ENCODE measurements at regions not wholly inside any gene's neighbourhood (a gene's known extent, or its start where the extent isn't known, plus 50 kb on each side); places are given as distances from the start of the nearest gene placed in this dataset.

GRCh38 chr3:82217571-82217970 is 456.1 kb upstream of the GBE1 start:
- TF ChIP-seq SIN3A (IDR thresholded peaks at IDR 0.05; ENCODE audit: borderline replicate concordance, insufficient read depth, low read length) = no peak
- no peak for TF ChIP-seq TAF1 (IDR thresholded peaks at IDR 0.05; ENCODE audit: borderline replicate concordance, insufficient read depth, low read length)
- TF ChIP-seq REST (IDR thresholded peaks at IDR 0.05; ENCODE audit: insufficient read depth in 1 of 2, low read depth in 2 of 2, low read length in 2 of 2) = no peak
- no peak for TF ChIP-seq POLR2AphosphoS5 (IDR thresholded peaks at IDR 0.05; ENCODE audit: low read depth, low read length)

GRCh38 chr3:82208002-82208710 is 446.7 kb upstream of the GBE1 start:
- TF ChIP-seq SIN3A (IDR thresholded peaks at IDR 0.05; ENCODE audit: borderline replicate concordance, insufficient read depth, low read length) (no peak), FOXP2 (optimal IDR thresholded peaks at IDR 0.05; ENCODE audit: borderline replicate concordance, extremely low read depth, extremely low read length, insufficient read depth) (no peak), POLR2AphosphoS5 (IDR thresholded peaks at IDR 0.05; ENCODE audit: low read depth, low read length) (no peak), REST (IDR thresholded peaks at IDR 0.05; ENCODE audit: insufficient read depth in 1 of 2, low read depth in 2 of 2, low read length in 2 of 2) (no peak), TAF1 (IDR thresholded peaks at IDR 0.05; ENCODE audit: borderline replicate concordance, insufficient read depth, low read length) (no peak)

GRCh38 chr3:82202269-82202668 is 440.8 kb upstream of the GBE1 start:
- TF ChIP-seq REST (IDR thresholded peaks at IDR 0.05; ENCODE audit: insufficient read depth in 1 of 2, low read depth in 2 of 2, low read length in 2 of 2) (no peak), SIN3A (IDR thresholded peaks at IDR 0.05; ENCODE audit: borderline replicate concordance, insufficient read depth, low read length) (no peak), TAF1 (IDR thresholded peaks at IDR 0.05; ENCODE audit: borderline replicate concordance, insufficient read depth, low read length) (no peak), FOXP2 (optimal IDR thresholded peaks at IDR 0.05; ENCODE audit: borderline replicate concordance, extremely low read depth, extremely low read length, insufficient read depth) (no peak), POLR2AphosphoS5 (IDR thresholded peaks at IDR 0.05; ENCODE audit: low read depth, low read length) (no peak)

- TF ChIP-seq REST (IDR thresholded peaks at IDR 0.05; ENCODE audit: insufficient read depth in 1 of 2, low read depth in 2 of 2, low read length in 2 of 2) = no peak
- no peak for TF ChIP-seq SIN3A (IDR thresholded peaks at IDR 0.05; ENCODE audit: borderline replicate concordance, insufficient read depth, low read length)
- TF ChIP-seq POLR2AphosphoS5 (IDR thresholded peaks at IDR 0.05; ENCODE audit: low read depth, low read length) = no peak
- TF ChIP-seq FOXP2 (optimal IDR thresholded peaks at IDR 0.05; ENCODE audit: borderline replicate concordance, extremely low read depth, extremely low read length, insufficient read depth) = no peak
- TF ChIP-seq TAF1 (IDR thresholded peaks at IDR 0.05; ENCODE audit: borderline replicate concordance, insufficient read depth, low read length) = no peak
Measured at GRCh38 chr3:82201316-82201715, 439.9 kb upstream of the GBE1 start.
